GM21390 (cell line): ENCODE measurements at regions not wholly inside any gene's neighbourhood (a gene's known extent, or its start where the extent isn't known, plus 50 kb on each side); places are given as distances from the start of the nearest gene placed in this dataset.
A peak's percentile ranks its signal among the peaks of the same experiment; 100 is the strongest.

ENCODE experiments used
- ATAC-seq: cut with Tn5 transposase; IDR thresholded peaks from one replicate; pipeline ENCODE4 v1.9.1; 2021; ENCODE audit not compliant: unreplicated experiment

DNA sequence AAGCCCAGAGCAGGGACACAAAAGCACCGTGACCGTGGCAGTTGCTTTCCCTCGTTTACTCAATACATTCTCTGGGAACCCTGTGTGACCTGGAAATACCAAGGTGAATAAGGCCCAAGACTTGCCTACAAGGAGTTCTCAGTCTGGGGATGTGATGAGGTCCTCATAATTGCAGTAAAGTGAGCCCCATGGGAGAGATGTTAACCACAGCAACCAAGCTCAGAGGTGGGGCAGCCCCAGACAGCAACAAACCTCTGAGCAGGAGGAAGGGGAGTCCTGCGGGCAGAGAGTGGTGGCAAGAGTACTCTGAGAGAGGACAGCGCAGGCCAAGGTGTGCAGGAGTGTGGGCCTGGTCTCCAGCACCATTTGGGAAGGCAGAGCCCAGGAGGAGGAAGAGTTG is 91.6 kb downstream of the TTC32 start:
- ATAC-seq = no peak

DNA sequence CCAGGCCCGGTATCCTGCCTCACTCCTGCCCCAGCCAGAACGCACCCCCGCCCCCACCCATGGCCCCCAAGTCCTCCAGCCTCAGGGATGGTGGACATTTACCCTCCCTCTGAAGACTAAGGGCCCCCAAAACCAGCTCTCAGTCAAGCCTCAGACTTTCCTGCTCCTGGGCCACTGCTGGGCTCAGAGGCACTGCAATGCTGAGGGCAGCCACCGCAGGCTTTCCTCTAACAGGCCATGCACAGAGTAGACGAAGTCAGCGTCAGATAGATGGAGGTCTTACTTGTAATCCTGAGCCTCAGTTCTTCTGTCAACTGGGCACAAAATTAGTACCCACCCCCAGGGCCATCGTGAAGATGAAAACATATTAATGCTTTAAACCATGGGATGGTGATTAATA is 92.6 kb downstream of the TTC32 start:
- no peak for ATAC-seq

GRCh38 chr2:19807866-19808265 is 93.9 kb downstream of the TTC32 start:
- no peak for ATAC-seq

DNA sequence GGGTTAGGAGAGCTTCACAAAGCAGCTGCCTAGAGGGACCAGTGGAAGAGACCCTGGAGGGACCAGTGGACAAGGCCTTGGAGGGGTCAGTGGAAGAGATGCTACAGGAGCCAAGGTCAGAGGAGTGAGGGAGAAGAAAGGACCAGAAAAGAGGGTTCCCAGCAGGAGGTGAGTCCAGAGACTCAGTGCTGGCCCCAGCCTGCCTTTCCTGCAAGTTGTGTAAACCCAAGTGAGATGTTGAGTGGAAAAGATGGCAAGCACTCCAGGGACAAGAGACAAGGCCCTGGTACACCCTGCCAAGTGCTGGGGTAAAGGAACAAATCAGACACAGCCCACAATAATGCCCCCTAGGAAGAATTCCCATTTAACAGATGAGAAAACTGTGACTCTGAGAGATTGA is 94.4 kb downstream of the TTC32 start:
- no peak for ATAC-seq

- no peak for ATAC-seq
Measured at GRCh38 chr2:19806591-19806990, 95.2 kb downstream of the TTC32 start.

DNA sequence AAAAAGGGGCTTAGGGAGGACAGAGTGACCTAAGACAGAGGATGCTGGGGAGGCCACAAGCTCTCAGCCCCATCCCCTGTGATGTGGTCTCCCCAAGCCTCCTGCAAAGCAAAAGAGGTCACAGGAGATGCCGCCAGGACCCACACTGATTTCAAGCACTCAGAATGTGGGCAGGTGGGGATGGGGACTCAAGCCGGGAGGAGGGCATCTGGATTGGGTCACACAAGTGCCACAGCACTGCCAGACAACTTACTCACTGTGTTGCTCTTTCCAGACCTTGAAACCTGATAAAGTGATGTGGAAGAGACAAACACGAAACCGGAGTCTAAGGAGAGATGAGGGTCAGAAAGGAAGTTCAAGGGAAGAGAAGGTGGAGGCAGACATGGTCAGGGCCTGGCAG is 95.7 kb downstream of the TTC32 start:
- no peak for ATAC-seq

GRCh38 chr2:19805266-19805665 is 96.5 kb downstream of the TTC32 start:
- ATAC-seq = no peak

GRCh38 chr2:19804639-19805260 is 97.0 kb downstream of the TTC32 start:
- ATAC-seq = no peak

DNA sequence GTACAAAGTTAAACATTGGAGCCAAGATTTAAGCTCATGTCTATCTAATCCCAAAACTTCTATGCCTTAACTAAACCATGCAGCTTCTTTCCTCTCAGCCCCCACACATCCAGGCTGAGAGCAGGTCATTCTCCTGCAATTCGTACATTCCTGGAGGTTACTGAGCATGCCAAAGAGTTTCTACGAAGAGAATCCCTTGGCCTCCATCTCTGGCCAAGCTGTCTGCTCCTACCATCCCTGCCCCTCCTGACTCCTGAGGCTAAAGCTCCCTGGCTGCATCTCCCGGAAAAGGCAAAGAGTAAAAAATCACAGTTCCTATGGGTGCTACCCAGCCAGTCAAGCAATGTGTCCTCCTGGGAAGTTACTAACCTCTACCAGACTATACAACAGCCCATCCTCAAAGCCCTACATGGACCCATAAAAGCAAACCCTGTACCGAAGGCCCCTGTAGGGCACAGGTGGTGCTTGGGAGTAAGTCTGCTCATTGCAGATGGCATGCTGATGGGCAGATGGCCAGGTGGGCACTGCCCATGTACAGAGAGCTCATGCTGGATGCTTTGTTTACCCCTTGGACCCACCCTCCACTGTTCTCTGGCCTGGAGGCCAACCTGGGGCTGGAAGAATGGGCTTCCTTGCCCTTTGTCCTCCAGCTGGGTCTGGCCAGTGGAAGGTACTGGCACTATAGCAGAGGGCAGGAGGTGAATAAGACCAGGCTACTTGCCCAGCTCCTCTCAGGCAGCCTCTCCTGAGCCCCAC is 99.5 kb downstream of the TTC32 start:
- ATAC-seq = no peak

- ATAC-seq = no peak
Measured at GRCh38 chr2:19801367-19802080, 100.3 kb downstream of the TTC32 start.

DNA sequence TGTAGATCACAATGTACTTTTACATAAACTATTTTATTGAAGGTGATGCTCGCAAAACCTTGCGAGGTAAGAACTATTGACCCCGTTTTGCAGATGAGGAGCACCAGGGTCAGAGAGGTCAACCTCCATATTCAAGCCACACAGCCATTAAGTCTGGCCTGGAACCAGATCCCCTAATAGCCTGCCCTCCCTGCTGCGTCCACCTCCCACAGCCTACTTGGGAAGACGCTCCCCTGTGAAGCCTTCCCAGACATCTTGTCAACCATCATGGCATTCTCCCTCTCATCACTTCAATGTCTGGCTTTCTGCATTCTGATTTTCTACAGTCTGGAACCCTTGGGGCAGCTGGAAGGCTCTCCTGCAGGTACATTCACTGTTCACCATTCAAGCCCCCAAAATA is 101.0 kb downstream of the TTC32 start:
- ATAC-seq = no peak

DNA sequence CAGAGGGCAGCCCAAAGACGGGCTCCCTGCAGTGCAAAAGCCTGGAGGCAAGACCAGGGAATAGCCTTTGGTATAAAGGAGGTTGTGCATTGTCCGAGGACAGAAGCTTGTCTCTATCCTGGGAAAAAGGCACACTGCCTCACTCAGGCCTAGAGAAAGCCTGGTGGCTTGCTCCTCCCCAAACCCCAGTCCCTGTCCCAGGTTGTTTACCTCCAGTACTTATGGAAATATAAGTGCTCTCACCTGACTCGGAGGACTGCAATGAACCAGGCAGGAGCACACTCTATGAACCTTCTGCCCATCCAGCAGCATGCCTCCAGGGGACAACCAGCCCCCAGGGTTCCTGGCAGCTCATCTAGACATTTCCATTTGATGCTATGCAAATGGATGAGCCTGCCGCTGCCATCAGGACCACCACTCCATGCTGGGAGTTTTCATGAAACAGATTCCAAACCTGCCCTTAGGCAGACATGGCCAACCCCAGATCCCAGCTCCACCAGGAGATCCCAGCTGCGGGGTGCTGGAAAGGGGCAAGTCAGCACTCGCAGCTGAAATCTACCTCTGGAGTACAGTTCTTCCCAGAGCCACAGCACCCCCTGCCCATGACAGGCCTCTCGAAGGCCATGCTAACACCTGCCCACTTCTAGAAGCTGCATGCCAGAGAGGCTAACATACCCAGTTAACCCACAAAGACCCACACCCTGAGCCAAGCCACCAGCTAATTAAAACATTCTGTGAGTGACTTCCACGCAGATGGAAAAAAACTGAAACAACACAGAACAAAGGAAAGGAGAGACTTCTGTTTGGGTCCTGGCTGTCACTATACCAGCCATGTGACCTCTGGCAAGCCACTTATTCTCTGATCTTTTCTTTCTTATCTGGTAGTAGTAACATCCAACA is 101.7 kb downstream of the TTC32 start:
- no peak for ATAC-seq

GRCh38 chr2:19797871-19798270 is 103.9 kb downstream of the TTC32 start:
- no peak for ATAC-seq

GRCh38 chr2:19797243-19797810 is 104.5 kb downstream of the TTC32 start:
- no peak for ATAC-seq

- no peak for ATAC-seq
Measured at GRCh38 chr2:19796035-19796695, 105.6 kb downstream of the TTC32 start.

GRCh38 chr2:19793132-19793750 is 108.5 kb downstream of the TTC32 start:
- ATAC-seq = no peak

DNA sequence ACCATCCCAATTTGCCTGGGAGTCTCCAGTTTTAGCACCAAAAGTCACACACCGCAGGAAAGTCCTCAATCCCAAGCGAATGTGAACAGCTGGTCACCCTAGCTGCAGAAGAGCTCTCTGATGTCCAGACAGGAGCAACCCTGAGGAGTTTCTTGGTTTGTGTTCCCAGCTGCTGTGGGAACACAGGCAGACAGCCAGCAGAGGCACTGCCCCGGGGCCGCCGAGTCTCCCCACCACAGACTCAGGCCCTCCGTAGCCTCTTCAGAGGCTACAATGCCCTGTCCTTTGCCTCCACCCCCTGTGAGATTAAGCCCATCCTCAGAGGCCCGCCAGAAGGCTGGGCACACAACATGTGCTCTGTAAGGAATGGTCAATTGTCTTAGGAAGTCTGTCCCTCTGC is 111.5 kb downstream of the TTC32 start:
- ATAC-seq = no peak

DNA sequence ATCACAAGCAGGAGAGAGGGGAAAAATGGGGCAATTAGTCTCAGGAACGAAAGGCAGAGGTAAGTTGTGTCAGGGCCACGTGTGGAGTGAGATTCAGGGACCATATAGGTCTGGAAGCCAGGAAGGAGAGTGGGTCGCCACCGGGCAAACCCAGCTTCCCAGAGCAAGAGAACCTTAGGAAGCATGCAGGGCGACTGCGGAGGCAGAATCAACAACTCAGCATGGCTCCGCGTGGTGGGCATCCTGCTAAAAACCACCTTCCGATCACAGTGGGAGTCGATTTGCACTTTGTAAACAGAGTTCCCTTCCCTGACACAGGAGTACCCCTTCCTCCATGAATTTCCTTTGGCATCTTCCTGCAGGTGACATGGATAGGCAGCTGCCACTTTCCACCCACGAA is 114.6 kb downstream of the TTC32 start:
- ATAC-seq = no peak

- ATAC-seq = peak; percentile 51
Measured at GRCh38 chr2:19786408-19787058, 115.2 kb downstream of the TTC32 start.
